Panc1 (cell line): ENCODE measurements at regions not wholly inside any gene's neighbourhood (a gene's known extent, or its start where the extent isn't known, plus 50 kb on each side); places are given as distances from the start of the nearest gene placed in this dataset.

Source experiments
- ATAC-seq: fragments of 200-7000 bp; cut with Tn5 transposase; 2 replicates; pipeline ENCODE4 v1.9.1; 2020; ENCODE audit warnings: mild to moderate bottlenecking, moderate library complexity
- BruUV-seq: library from RNA; stranded (reverse); fragments of 400-500 nt; replicated peaks from 2 replicates; lab custom pipeline; 2021; lab: Mats Ljungman, UMichigan
- CTCF ChIA-PET: fragments of 300-600 bp; sonication (Branson Sonifier 250); formaldehyde crosslinking; loops from one replicate; lab custom pipeline; 2022; ENCODE audit warnings: antibody characterized with exemption; lab: Charles Lee
- POLR2A ChIA-PET: fragments of 300-600 bp; sonication (Branson Sonifier 250); formaldehyde crosslinking; loops from one replicate; lab custom pipeline; 2022; ENCODE audit warnings: antibody characterized with exemption; lab: Charles Lee
- DNase-seq: peaks from one replicate; pipeline ENCODE4 v3.0.0-alpha.2; 2010; ENCODE audit warnings: low read depth, low spot score
- H3K27ac ChIP-seq: 2 replicates; pipeline ENCODE4 v1.5.1; 2011; ENCODE audit warnings: mild to moderate bottlenecking, low read length, inconsistent platforms
- H3K27me3 ChIP-seq: fragments of 200-500 bp; sonication (Bioruptor generic); 2 replicates; pipeline ENCODE4 v1.6.0; 2014; ENCODE audit warnings: low read length, inconsistent platforms; ENCODE audit not compliant: control insufficient read depth, insufficient read depth
- H3K36me3 ChIP-seq: fragments of 200-500 bp; sonication (Bioruptor generic); 2 replicates; pipeline ENCODE4 v1.5.1; 2014; ENCODE audit warnings: inconsistent platforms, mild to moderate bottlenecking, low read length, moderate library complexity; ENCODE audit not compliant: control insufficient read depth, insufficient read depth
- H3K4me1 ChIP-seq: 2 replicates; pipeline ENCODE4 v1.5.1; 2011; ENCODE audit warnings: inconsistent platforms, mild to moderate bottlenecking, low read length, moderate library complexity; ENCODE audit not compliant: control insufficient read depth, insufficient read depth
- H3K4me3 ChIP-seq, 2 experiments: 2 replicates each; pipeline ENCODE4 v1.5.1; 2011 to 2012; ENCODE audit warnings: low read depth in 2 of 2, low read length in 2 of 2, mild to moderate bottlenecking in 2 of 2, inconsistent platforms in 1 of 2, moderate library complexity in 1 of 2
- H3K9me3 ChIP-seq: fragments of 200-500 bp; sonication (Bioruptor generic); 2 replicates; pipeline ENCODE4 v1.5.1; 2014; ENCODE audit warnings: low read depth, mild to moderate bottlenecking, inconsistent platforms, low read length, moderate library complexity; ENCODE audit not compliant: control insufficient read depth, insufficient read depth
- POLR2AphosphoS5 ChIP-seq: IDR thresholded peaks from 2 replicates; pipeline ENCODE4 v1.6.1; 2012; ENCODE audit warnings: mild to moderate bottlenecking, low read depth, low read length, moderate library complexity
- SIN3A ChIP-seq: IDR thresholded peaks from 2 replicates; pipeline ENCODE4 v1.6.1; 2012; ENCODE audit warnings: low read depth, mild to moderate bottlenecking, low read length, moderate library complexity, borderline replicate concordance; ENCODE audit not compliant: insufficient read depth
- TCF7L2 ChIP-seq: IDR thresholded peaks from 2 replicates; pipeline ENCODE4 v1.6.1; 2011; ENCODE audit warnings: mild to moderate bottlenecking, low read depth, low read length, inconsistent platforms
- in situ Hi-C: cut with HindIII; loops from 2 replicates; pipeline ENCODE4 v1.10.0; 2016; ENCODE audit warnings: low sequenced_read_pairs, low pct_unique_long_range_greater_than_20kb
- intact Hi-C: fragments of 100-400 bp; cut with micrococcal nuclease; formaldehyde crosslinking; loops from one replicate; pipeline ENCODE4 v1.10.0; 2022; ENCODE audit not compliant: unreplicated experiment
- TF ChIP-seq, protein P1 (sequence below): fragments of 450-650 bp; IDR thresholded peaks from 2 replicates; pipeline ENCODE4 v1.5.1; 2017; ENCODE audit warnings: mild to moderate bottlenecking
- TF ChIP-seq, protein P2 (sequence below), 2 experiments: IDR thresholded peaks; 2 replicates each; pipeline ENCODE4 v1.6.1; 2011 to 2012; ENCODE audit warnings: low read depth in 2 of 2, control low read depth in 1 of 2, low read length in 1 of 2, mild to moderate bottlenecking in 1 of 2, moderate library complexity in 1 of 2; ENCODE audit not compliant: insufficient read depth in 1 of 2

DNA sequence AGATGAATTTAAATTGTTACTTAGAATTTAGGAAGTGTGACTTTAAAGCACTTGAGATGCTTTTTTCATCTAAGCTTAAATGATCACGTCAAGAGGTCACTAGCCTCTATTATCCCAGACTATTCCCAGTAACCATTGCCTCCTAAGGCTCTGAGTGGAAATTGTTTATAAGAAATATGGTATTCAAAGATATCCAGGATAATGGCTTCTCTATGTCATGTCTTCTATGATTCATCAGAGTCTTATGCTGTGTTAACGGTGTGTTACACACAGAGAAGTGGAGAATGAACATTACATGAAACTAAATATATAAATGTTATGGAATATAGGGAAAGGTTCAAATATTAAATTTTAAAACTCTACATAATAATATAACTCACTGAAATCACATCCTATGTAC is 79.8 kb upstream of the NBEA start:
- Histone ChIP-seq H3K4me3 (no peak overlapping the region), H3K9me3 (no peaks in the 10 kb centered on the region), H3K27me3 (no peaks in the 10 kb centered on the region), H3K27ac (no peak overlapping the region), H3K36me3 (no peaks in the 10 kb centered on the region), H3K4me1 (no peaks in the 10 kb centered on the region)
- POLR2A ChIA-PET = no interaction called here
- no peak for DNase-seq
- in situ Hi-C loops (no loop called here), intact Hi-C loops (no loop called here)
- TF ChIP-seq TCF7L2 = no peak
- TF ChIP-seq, protein P1, sequence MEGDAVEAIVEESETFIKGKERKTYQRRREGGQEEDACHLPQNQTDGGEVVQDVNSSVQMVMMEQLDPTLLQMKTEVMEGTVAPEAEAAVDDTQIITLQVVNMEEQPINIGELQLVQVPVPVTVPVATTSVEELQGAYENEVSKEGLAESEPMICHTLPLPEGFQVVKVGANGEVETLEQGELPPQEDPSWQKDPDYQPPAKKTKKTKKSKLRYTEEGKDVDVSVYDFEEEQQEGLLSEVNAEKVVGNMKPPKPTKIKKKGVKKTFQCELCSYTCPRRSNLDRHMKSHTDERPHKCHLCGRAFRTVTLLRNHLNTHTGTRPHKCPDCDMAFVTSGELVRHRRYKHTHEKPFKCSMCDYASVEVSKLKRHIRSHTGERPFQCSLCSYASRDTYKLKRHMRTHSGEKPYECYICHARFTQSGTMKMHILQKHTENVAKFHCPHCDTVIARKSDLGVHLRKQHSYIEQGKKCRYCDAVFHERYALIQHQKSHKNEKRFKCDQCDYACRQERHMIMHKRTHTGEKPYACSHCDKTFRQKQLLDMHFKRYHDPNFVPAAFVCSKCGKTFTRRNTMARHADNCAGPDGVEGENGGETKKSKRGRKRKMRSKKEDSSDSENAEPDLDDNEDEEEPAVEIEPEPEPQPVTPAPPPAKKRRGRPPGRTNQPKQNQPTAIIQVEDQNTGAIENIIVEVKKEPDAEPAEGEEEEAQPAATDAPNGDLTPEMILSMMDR = no peak
- TF ChIP-seq, protein P2, sequence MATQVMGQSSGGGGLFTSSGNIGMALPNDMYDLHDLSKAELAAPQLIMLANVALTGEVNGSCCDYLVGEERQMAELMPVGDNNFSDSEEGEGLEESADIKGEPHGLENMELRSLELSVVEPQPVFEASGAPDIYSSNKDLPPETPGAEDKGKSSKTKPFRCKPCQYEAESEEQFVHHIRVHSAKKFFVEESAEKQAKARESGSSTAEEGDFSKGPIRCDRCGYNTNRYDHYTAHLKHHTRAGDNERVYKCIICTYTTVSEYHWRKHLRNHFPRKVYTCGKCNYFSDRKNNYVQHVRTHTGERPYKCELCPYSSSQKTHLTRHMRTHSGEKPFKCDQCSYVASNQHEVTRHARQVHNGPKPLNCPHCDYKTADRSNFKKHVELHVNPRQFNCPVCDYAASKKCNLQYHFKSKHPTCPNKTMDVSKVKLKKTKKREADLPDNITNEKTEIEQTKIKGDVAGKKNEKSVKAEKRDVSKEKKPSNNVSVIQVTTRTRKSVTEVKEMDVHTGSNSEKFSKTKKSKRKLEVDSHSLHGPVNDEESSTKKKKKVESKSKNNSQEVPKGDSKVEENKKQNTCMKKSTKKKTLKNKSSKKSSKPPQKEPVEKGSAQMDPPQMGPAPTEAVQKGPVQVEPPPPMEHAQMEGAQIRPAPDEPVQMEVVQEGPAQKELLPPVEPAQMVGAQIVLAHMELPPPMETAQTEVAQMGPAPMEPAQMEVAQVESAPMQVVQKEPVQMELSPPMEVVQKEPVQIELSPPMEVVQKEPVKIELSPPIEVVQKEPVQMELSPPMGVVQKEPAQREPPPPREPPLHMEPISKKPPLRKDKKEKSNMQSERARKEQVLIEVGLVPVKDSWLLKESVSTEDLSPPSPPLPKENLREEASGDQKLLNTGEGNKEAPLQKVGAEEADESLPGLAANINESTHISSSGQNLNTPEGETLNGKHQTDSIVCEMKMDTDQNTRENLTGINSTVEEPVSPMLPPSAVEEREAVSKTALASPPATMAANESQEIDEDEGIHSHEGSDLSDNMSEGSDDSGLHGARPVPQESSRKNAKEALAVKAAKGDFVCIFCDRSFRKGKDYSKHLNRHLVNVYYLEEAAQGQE (IDR thresholded peaks at IDR 0.05; ENCODE audit: insufficient read depth in 1 of 2, low read depth in 2 of 2, low read length in 1 of 2) = no peak
- TF ChIP-seq SIN3A = no peak
- TF ChIP-seq POLR2AphosphoS5 = no peak
- no peak for ATAC-seq
- no TSS peak for BruUV-seq
- CTCF ChIA-PET = no interaction called here

DNA sequence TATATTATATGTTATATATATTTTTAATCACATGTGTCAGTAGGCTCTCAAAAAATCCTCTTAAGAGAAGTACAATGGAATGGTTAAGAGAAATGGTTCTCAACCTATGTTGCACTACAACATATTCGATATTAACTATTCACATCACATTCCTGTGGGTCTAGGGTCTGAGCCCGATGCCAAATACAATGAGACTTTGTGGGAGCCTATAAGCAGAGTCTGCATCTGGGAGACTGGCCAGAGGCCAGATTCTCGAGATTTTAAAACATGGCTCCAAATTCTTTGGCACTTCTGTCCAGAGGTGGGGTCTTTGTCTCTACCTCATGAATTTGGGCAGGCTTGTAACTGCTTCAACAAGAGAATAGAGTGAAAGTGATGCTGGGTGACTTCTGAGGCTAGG is 79.4 kb upstream of the NBEA start:
- in situ Hi-C loops = no loop called here

More for the DNA sequence above, 79.4 kb upstream of the NBEA start:
- no peaks in the 10 kb centered on the region for H3K4me1 ChIP-seq
- BruUV-seq = no TSS peak
- TF ChIP-seq SIN3A = no peak
- TF ChIP-seq, protein P1 = no peak
- TF ChIP-seq, protein P2 (IDR thresholded peaks at IDR 0.05; ENCODE audit: insufficient read depth in 1 of 2, low read depth in 2 of 2, low read length in 1 of 2) = no peak
- TF ChIP-seq POLR2AphosphoS5 = no peak
- TF ChIP-seq TCF7L2 = no peak
- no peak overlapping the region for H3K27ac ChIP-seq
- no peaks in the 10 kb centered on the region for H3K27me3 ChIP-seq
- intact Hi-C loops = no loop called here
- H3K9me3 ChIP-seq = no peaks in the 10 kb centered on the region
- ATAC-seq (no peak), DNase-seq (no peak)
- H3K4me3 ChIP-seq = no peak overlapping the region
- ChIA-PET POLR2A (no interaction called here), CTCF (no interaction called here)
- no peaks in the 10 kb centered on the region for H3K36me3 ChIP-seq
